NCI-H1930 (cell line): ENCODE measurements at regions not wholly inside any gene's neighbourhood (a gene's known extent, or its start where the extent isn't known, plus 50 kb on each side); places are given as distances from the start of the nearest gene placed in this dataset.

ENCODE experiments used
- DNase-seq, 2 experiments: peaks; one replicate each; lab custom pipeline; 2025; lab: John Stamatoyannopoulos, UW

GRCh38 chr4:140316799-140317198, 56.6 kb upstream of the SCOC start:
- no peak for DNase-seq

DNA sequence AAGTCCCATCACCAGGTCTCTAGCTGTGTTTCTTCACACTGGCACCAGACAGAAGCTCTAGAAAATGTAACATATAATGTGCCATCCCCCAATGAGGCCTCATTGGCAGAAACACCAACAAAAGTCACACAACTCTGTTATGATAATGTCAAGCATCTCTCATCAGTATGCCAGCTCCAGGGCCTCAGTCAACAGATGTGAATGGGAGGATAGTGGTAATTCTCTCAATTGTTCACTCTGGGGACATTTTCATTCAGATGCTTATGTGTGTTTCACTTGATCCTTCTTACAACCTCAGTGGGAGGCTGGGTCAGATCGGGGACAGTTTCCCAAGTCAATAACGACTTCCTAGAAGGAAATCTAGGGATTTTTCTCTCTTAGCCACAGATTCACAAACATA, 57.5 kb upstream of the SCOC start:
- peak in 1 of 2 experiments; percentile 53 for DNase-seq

GRCh38 chr4:140315438-140315837, 58.0 kb upstream of the SCOC start:
- DNase-seq, result no peak

- no peak for DNase-seq
These were observed 58.4 kb upstream of the SCOC start for GRCh38 chr4:140315019-140315418.

DNA sequence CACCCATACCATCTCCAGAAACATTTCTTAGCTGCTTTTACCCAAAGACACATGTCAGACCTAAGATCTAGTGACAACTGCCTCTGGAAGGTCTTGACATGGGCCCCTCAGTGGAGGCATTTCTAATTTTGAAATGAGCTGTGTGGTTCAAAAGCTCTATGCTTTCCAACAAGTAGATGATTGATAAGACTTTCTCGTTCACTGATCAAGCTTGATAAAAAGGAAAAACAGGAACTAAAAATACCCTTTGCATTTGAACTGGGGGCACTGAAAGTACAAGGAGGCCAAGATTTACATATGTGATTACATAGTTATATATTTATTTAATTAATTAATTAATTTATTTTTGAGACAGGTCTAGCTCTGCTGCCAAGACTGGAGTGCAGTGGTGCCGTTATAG, 61.3 kb upstream of the SCOC start:
- DNase-seq, result no peak

DNA sequence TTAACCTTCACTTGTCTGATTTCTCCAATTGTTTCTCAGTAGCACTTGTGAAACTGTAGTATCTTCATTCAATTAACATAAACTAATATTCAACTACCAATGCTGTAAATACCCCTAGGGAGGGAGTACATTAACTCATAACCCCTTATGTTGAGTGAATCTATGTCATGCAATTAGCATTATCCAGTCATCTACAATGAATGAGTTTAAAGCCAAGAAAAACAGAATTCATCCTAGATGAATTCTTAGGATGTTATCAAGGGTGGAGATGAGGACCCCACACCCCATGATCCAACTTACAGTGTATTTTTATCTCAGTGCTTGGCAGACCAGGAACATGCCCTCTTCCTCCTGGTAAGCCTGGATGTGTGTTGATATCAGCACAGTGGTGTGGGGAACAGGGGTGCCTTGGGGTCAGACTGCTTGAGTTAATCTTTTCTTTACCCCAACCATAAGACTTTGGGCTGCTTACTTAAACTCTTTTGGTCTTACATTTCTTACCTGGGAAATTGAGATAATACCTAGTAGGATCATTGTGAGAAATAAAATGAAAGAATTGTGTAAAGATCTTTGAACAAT, 62.1 kb upstream of the SCOC start:
- no peak for DNase-seq

- DNase-seq, result no peak
These were observed 64.1 kb upstream of the SCOC start for GRCh38 chr4:140309124-140309870.

- DNase-seq, result no peak
These were observed 64.9 kb upstream of the SCOC start for GRCh38 chr4:140308366-140309123.

GRCh38 chr4:140305053-140305452, 68.4 kb upstream of the SCOC start:
- no peak for DNase-seq

DNA sequence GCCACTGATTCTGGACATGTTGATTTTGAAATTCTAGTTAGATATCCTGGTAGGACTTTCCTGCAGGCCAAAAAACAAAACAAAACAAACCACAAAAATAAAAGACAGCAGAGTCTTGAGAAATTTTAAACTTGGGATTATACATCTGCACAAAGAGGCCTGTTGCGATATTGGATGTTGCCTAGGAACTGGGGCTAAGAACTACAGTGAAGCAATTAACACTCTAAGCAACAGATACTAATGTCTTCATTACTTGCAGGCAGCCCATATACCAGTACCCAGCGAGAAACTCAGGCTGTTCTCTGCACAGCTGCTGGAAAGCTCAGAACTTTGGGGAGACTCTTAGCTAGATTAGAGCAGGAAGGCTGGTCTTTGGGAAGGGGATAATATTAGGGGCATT, 69.1 kb upstream of the SCOC start:
- no peak for DNase-seq

GRCh38 chr4:140302151-140302859, 71.1 kb upstream of the SCOC start:
- no peak for DNase-seq

DNA sequence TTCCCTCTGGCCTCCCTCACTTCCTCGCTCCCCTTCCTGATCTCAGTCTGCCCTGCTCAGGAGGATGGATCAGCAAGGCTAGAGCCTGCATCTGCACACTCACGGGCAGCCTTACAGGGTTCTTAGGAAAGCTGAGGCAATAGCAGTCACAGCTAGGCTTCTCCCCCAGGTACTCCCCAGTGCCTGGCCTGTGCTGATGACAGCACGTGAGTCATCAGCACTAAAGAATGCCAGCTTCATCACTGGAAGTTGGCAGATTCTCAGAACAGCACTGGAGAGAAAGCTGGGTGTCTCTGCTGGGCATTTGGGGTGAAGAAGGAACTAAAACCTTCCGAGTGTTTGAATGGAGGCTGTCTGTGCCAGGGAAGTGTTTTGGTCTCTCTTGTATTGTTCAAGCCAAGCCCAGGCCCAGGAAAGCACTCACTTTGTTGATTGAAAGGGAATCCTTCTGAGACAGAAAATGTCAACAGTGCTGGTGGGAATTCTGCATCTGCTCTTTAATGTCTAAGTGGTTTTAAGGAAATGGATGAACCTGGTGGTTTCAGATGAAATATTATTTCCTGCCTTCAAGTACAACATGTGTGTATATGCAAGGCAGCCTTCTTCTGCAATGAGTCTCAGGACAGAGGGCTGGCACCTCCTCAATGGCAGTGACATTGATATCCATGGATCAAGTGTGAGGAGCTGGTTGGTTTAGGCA, 73.0 kb upstream of the SCOC start:
- DNase-seq, result no peak

DNA sequence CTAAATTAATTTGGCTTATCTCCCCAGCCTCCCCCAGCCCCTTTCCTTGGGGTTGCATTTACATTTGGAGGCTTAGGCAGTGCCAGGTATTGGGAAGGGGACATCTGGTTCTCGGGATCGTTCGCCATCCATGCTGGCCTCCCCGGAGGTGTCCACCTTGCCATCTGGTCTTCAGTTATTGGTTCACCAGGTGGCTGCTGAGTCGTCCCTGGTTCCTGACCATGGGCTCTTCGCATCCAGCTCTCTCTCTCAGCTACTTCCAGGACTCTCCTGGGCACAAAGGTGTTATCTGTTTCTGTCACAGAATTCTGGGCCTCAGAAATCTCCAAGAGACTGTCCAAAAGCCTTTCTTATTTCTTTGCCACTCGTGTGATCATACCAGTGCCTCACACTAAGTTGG, 75.4 kb upstream of the SCOC start:
- DNase-seq, result no peak

DNA sequence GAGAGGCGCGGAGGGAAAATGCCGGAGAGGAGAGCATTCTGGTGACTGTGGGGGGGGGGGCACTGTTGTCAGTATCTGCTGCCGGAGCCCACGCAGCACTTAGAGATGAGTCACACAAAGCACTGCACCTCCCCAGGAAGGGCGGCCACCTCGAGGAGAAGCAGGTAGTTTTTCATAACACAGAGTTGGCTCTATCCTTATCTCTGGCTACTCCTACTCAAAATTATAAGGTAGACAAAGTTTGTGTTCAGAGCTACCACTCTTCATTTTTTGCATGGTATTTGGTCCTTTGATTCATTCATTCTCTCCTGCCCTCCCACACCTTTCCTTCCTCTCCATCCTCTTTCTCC, 76.2 kb upstream of the SCOC start:
- no peak for DNase-seq

DNA sequence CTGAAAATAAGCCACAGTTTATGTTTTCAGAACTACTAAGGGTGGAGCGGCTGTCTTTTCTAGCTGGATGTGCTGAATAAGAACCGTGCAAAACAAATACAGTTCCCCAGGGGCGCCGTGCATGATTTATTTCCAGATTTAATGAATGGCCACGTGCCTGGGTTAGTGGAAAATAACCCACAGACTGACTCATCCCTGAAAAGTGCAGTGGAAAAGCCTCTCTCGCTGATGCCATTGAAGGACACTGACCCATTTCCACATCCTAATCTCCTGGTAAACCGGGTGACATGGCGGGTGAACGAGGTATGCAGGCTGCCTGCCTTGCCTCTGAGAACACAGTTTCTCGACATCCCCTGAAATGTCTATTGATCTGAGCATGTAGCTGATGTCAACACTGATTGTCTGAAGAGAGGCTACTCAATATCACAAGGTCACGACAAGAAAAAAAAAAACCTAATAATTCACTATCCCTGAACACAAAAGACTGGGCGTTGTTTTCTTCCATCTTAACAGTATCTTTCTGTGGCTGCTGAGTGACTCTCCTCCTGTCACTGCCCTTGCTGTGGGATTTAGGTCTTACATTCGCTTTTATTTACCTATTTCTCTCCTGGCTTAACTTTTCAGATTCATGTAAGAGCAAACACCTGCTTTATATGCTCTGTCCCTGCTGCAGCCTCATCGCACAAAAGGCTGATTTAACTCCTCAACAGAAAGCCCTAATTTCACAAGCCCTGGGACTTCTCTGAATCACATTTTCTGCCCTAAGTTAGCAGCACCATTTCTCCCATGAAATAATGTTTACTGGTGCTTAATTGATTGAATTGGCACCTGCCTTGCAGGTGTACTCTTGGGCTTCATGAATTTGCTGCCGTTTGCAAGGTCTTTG, 76.9 kb upstream of the SCOC start:
- peak in 1 of 2 experiments; percentile 15 for DNase-seq

- no peak for DNase-seq
These were observed 79.5 kb upstream of the SCOC start for GRCh38 chr4:140293979-140294378.

GRCh38 chr4:140291259-140291658, 82.2 kb upstream of the SCOC start:
- no peak for DNase-seq

DNA sequence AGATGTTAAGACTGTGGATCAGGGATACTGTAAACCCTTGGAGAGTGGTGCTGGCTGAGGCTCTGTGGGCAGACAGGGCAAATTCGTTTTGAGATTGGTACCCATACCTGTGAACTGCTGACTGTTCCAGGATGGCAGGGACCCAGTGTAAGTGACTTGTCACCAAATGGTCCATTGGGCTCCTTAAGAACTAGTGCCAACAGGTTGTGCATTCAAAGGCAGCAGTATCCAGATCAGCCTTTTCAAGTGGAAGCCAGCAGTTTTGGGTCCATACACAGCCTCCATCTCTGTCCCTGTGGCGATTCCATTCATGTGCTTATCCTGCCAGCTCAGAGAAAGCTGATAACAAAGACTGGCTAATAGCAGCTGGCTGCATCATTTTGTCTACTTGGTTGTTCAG, 84.0 kb upstream of the SCOC start:
- DNase-seq, result no peak

GRCh38 chr4:140286456-140286855, 87.0 kb upstream of the SCOC start:
- DNase-seq, result no peak

DNA sequence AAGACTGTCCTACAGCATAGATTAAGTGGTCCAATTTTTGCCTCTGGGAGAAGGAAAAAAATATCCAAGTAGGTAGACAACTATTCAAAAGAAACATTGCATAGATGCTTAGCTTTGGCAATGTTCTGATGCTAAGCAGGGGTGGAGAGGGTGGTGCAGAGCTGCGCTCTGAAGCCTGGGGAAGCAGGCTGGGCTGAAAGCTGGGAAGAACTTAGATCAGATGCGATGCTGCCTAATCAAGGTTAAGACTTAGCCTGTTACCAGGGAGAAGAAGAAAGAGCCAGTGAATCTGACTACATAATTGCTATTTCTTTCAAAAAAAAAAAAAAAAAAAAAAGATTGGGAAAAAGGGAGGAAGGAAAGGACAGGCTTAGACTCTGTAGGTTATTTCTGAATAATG, 89.0 kb upstream of the SCOC start:
- DNase-seq, result no peak
